ENCODE measurements at regions not wholly inside any gene's neighbourhood (a gene's known extent, or its start where the extent isn't known, plus 50 kb on each side); places are given as distances from the start of the nearest gene placed in this dataset.

DNA sequence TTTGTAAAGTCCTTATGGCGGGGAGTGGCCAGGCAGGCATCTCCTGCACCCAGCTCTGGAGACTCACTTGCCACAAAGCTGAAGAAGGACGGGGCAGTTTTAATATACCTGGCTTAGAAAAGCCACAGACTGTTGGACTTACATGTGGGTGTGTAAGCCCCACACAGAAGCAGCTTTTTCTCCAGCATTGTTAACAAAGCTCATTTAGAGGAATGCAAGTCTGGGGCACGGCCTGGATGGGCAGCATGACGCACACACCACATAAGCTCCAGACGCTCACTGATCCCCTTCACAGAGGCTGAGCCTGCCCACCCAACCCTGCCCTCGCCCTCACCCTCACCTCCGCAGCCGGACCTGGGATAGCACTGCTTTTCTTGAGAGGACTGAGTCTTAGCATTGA, 58.0 kb upstream of the PDE8B start:
- CTCF ChIA-PET: interaction anchor here (0.7 to 3.9 kb wide), 4 partner anchors 8 to 57 kb away, joined by 3 to 12 read pairs (median 4); no protein-coding TSS in a partner anchor
- TF ChIP-seq RCOR1 (IDR thresholded peaks at IDR 0.05; ENCODE audit: low read depth, low read length) (no peak), JUN (IDR thresholded peaks at IDR 0.05) (no peak), CHD2 (IDR thresholded peaks at IDR 0.05; ENCODE audit: low read length, partially characterized antibody) (no peak), FOSL2 (IDR thresholded peaks at IDR 0.05) (no peak), FOSL2 (CRISPR knock-in tag; IDR thresholded peaks at IDR 0.05) (no peak), BHLHE40 (IDR thresholded peaks at IDR 0.05; ENCODE audit: low read depth, low read length) (no peak)
- H3K4me3 ChIP-seq: no peak overlapping the region

DNA sequence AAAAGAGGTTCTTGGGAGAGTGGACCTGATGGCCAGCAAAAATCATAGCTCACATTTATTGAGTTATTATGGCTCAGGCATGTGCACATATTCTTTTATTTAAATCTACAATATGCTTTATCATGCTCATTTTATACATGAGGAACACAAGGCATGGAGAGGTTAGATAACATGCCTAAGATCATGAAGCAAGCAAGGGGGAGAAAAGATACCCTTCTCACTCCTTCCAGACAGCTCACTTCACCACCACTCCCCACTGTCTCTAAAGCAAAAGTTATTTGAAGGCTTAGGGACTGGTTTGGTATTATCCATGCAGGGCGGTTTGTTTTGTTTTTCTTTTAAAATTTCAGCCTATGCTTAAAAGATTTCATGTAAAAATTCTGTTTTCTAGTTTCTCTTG, 59.0 kb upstream of the PDE8B start:
- Histone ChIP-seq H3K4me1 (0 out of 3 replicates have a peak, but pooled peaks cover 6% of the 10 kb centered on the region), H3K27ac (no peak overlapping the region), H3K4me3 (no peak overlapping the region), H3K9me3 (no peaks in the 10 kb centered on the region), H3K4me2 (no peak overlapping the region)
- CTCF ChIA-PET: interaction anchor here (0.7 to 3.9 kb wide), 6 partner anchors 11 to 341 kb away, joined by 3 to 12 read pairs (median 4); partner anchors contain the start of gene WDR41
- 78% methylated on average over 1 of the region's 1 CpG for WGBS (ENCODE audit: missing lambda C conversion rate)
- POLR2A ChIA-PET: no interaction called here
- ATAC-seq: no peak
- TF ChIP-seq, protein P1, sequence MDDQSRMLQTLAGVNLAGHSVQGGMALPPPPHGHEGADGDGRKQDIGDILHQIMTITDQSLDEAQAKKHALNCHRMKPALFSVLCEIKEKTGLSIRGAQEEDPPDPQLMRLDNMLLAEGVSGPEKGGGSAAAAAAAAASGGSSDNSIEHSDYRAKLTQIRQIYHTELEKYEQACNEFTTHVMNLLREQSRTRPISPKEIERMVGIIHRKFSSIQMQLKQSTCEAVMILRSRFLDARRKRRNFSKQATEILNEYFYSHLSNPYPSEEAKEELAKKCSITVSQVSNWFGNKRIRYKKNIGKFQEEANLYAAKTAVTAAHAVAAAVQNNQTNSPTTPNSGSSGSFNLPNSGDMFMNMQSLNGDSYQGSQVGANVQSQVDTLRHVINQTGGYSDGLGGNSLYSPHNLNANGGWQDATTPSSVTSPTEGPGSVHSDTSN (IDR thresholded peaks at IDR 0.05): no peak
- TF ChIP-seq TFCP2L1 (CRISPR knock-in tag; IDR thresholded peaks at IDR 0.05): no peak
- DNase-seq (ENCODE audit: low read depth in 1 of 2, low spot score in 1 of 2): no peak
- no peak for FAIRE-seq

More for the DNA sequence above, 58.0 kb upstream of the PDE8B start:
- POLR2A ChIA-PET: no interaction called here
- ATAC-seq (no peak), FAIRE-seq (no peak), DNase-seq (ENCODE audit: low read depth in 1 of 2, low spot score in 1 of 2) (no peak)
- Histone ChIP-seq H3K9me3 (no peaks in the 10 kb centered on the region), H3K4me2 (no peak overlapping the region), H3K4me1 (0 out of 3 replicates have a peak, but pooled peaks cover 1% of the 10 kb centered on the region), H3K27ac (no peak overlapping the region)
- 87% methylated on average over 8 of the region's 8 CpGs for WGBS (ENCODE audit: missing lambda C conversion rate)

DNA sequence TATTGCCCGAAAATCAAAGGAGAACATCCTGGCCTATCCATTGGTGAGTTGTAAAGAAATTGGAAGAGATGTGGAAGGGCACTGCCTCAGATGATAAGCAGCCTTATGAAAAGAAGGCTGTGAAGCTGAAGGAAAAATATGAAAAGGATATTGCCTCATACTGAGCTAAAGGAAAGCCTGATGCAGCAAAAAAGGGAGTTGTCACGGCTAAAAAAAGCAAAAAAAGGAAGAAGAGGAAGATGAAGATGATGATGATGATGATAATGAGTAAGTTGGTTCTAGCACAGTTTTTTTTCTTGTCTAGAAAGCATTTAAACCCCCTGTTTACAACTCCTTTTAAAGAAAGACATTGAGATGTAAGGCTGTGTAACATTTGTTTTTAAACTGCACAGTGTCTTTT, 59.8 kb upstream of the ZBED3 start:
- FAIRE-seq: no peak
- Histone ChIP-seq H3K9me3 (no peaks in the 10 kb centered on the region), H3K4me2 (no peak overlapping the region), H3K4me1 (peaks cover 28% of the 10 kb centered on the region), H3K27ac (0 out of 6 replicates have a peak overlapping the region, but pooled peaks of 1 of the 2 experiments have one; percentile 6), H3K4me3 (no peak overlapping the region)
- ChIA-PET CTCF (interaction anchor here (1.4 to 5.3 kb wide), 3 partner anchors 18 to 111 kb away, joined by 3 to 39 read pairs (median 4); no protein-coding TSS in a partner anchor), POLR2A (no interaction called here)
- ATAC-seq: no peak
- WGBS (ENCODE audit: missing lambda C conversion rate): 82% methylated on average over 2 of the region's 2 CpGs
- DNase-seq (ENCODE audit: low read depth in 1 of 2, low spot score in 1 of 2): no peak
- peak; percentile 52 for TF ChIP-seq MAFK (IDR thresholded peaks at IDR 0.05; ENCODE audit: partially characterized antibody)
- TF ChIP-seq, protein P2, sequence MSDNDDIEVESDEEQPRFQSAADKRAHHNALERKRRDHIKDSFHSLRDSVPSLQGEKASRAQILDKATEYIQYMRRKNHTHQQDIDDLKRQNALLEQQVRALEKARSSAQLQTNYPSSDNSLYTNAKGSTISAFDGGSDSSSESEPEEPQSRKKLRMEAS (IDR thresholded peaks at IDR 0.05): no peak

DNA sequence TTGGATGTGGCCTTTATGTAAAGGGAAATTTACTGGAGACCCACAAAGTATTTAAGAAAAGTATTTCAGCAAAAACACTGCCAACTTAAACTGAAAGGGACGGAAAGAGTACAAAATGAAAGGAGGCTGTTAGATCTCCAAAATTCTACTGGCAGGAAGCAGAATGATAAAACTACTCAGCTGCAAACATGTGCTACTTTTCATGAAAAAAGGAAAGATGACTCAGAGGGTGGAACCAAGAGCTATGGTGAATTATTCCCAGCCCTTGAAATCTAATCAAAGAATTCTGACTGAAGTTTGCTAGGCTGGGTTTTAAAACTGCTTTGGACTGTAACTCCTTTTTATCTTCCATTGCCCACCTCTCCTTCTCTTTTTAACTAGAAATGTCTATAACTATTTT, 58.6 kb upstream of the ZBED3 start:
- WGBS (ENCODE audit: missing lambda C conversion rate): 88% methylated on average over 1 of the region's 1 CpG
- TF ChIP-seq MYC (IDR thresholded peaks at IDR 0.05; ENCODE audit: borderline replicate concordance, low read length) (no peak), SMC3 (IDR thresholded peaks at IDR 0.05) (no peak), ZFP36 (IDR thresholded peaks at IDR 0.05; ENCODE audit: borderline replicate concordance, partially characterized antibody) (no peak), POLR2A (IDR thresholded peaks at IDR 0.05; ENCODE audit: low read length) (no peak), BHLHE40 (IDR thresholded peaks at IDR 0.05; ENCODE audit: low read depth, low read length) (no peak), HEYL (CRISPR knock-in tag; IDR thresholded peaks at IDR 0.05) (no peak)
- TF ChIP-seq, protein P3, sequence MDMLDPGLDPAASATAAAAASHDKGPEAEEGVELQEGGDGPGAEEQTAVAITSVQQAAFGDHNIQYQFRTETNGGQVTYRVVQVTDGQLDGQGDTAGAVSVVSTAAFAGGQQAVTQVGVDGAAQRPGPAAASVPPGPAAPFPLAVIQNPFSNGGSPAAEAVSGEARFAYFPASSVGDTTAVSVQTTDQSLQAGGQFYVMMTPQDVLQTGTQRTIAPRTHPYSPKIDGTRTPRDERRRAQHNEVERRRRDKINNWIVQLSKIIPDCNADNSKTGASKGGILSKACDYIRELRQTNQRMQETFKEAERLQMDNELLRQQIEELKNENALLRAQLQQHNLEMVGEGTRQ (IDR thresholded peaks at IDR 0.05): no peak
- TF ChIP-seq, protein P4, sequence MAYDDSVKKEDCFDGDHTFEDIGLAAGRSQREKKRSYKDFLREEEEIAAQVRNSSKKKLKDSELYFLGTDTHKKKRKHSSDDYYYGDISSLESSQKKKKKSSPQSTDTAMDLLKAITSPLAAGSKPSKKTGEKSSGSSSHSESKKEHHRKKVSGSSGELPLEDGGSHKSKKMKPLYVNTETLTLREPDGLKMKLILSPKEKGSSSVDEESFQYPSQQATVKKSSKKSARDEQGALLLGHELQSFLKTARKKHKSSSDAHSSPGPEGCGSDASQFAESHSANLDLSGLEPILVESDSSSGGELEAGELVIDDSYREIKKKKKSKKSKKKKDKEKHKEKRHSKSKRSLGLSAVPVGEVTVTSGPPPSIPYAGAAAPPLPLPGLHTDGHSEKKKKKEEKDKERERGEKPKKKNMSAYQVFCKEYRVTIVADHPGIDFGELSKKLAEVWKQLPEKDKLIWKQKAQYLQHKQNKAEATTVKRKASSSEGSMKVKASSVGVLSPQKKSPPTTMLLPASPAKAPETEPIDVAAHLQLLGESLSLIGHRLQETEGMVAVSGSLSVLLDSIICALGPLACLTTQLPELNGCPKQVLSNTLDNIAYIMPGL (CRISPR knock-in tag; IDR thresholded peaks at IDR 0.05; ENCODE audit: borderline replicate concordance): no peak
- H3K9me3 ChIP-seq: no peaks in the 10 kb centered on the region
- CTCF ChIA-PET: interaction anchor here (0.6 to 5.3 kb wide), 24 partner anchors 8 to 347 kb away, joined by 3 to 40 read pairs (median 9); partner anchors contain the start of gene WDR41
- no peak overlapping the region for H3K4me2 ChIP-seq
- H3K4me1 ChIP-seq: peaks cover 28% of the 10 kb centered on the region
- H3K4me3 ChIP-seq: no peak overlapping the region
- DNase-seq (ENCODE audit: low read depth in 1 of 2, low spot score in 1 of 2) (no peak), FAIRE-seq (no peak), ATAC-seq (no peak)
- peak overlapping the region; percentile 44 to 55; a peak in 4 of 6 replicates for H3K27ac ChIP-seq
- POLR2A ChIA-PET: interaction anchor here (1.4 to 1.6 kb wide), 2 partner anchors 59 to 346 kb away, joined by 3 to 4 read pairs; partner anchors contain the start of genes WDR41 and ZBED3
